Superior temporal gyrus (tissue), 1 donor: ENCODE measurements at regions not wholly inside any gene's neighbourhood (a gene's known extent, or its start where the extent isn't known, plus 50 kb on each side); places are given as distances from the start of the nearest gene placed in this dataset.
"Not testable (repeated sequence)": the region's sequence is repeated elsewhere in the genome, so short reads cannot be mapped to it uniquely, and the experiment has no call there.

Source experiments
- DNase-seq: peaks from one replicate; pipeline ENCODE4 v3.0.0-alpha.2; 2016; ENCODE audit errors: extremely low spot score

DNA sequence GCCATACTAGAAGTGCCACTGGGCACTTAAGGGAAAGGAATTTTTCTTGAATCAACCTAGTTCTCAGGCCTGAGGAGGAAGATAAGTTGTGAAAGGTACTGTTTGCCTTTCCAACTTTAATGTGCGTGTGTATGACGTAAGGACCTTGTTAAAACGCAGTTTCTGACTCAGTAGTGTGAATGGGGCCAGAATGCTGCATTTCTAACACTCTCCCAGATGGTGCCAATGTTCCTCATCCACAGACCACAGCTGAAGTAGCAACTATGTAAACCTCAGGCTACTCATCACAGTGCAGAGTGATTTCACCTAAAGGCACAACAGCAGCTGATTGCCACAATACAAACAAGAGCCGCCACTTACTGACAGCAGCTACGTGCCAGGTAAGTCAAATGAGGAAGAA is 103.6 kb downstream of the OTOL1 start:
- peak; percentile 23 for DNase-seq

DNA sequence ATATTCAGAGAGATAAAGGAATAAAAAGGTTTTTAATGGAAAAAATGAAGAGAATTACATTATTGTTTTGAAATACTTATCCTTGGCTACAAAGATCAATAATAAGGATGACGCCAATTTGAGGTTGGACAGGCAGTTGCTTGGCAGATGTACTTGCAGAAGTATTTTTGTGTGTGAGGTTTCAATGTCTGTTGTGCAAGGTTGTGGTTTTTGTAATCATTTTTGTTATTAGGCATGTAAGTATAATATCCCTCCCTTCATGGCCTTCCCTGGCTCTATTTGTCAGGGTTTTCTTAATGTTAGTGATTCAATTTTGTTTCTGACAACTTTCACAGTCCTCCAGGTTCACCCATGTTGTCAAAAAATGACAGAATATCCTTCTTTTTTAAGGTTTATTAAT is 105.9 kb downstream of the OTOL1 start:
- DNase-seq = no peak

DNA sequence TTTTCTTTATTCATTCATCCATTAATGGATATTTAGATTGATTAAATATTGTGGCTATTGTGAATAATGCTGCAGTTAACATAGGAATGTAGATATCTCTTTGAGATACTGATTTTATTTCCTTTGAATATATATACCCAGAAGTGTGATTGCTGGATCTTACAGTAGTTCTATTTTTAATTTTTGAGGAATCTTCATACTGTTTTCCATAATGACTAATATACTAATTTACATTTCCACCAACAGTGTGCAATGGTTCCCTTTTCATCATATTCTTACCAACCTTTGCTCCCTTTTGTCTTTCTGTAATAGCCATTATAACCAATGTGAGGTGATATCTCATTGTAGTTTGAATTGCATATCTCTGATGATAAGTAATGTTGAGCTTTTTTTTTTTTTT is 106.3 kb downstream of the OTOL1 start:
- no peak for DNase-seq

DNA sequence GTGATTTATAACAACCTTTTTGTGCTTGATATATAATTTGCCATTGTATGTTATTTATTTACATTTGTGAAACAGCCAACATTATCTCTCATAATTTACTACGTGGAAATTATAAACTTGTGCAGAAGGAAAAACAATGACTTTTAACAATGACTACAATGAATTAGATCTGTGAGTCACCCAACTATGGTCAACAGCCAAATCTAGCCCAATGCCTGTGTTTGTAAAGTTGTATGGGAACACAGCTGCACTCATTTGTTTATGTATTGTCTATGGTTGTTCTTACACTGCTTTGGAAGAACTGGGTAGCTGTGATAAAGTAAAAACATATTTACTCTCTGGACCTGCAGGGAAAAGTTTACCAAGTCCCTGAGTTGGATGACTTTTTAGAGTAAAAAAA is 110.4 kb downstream of the OTOL1 start:
- DNase-seq = no peak

DNA sequence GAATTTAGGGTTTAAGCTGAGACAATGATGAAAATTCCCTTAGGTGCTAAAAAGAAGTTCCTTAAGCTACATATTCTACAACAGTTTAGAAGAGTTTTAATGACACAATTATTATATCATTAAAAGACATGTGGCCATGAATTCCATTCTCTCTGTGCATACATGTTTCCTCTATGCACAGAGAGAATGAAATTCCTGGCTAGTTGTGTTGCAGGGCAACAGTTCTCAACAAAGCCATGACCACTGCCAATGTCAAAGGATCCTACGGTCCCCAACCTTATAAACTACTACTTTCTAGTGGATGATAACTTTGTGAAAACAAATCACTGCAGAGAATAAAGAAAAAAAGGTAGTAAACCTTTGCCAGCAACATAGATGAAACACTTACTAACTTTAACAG is 122.7 kb downstream of the OTOL1 start:
- DNase-seq = no peak

DNA sequence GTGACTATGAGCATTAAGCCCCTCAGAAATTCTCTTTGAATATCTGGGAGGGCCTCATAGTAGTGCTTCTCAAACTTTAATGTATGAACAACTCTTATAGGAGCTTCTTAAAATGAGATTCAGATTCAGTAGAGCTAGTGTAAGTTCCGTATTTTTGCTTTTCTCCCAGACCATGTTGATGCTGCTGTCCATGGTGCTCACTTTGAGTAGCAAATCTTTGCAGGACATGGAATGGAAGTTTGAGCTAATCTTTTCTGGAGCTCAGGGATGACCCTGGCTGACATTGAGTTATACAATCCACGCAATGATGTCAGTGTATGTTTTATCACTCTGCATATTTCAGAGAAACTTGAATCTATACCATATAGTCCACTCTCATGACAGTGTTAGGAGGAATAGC is 134.2 kb downstream of the OTOL1 start:
- DNase-seq = no peak

DNA sequence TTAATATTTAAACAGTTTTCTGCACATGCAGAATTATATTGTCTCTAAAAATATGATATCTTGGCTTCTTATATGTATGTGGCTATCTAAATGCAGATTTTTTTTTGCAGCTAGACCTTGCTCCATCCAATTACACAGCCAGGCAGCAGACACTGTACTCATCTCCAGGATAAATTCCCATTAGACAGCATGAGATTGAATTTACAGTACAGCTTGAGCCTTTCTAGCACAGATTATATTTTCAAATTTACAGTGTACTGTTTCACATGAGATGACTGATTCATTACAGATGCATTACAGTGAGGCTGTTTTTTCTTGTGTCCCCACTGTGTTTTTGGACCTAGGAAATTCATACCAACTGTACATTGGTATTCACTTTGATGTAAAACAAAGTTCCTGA is 134.9 kb downstream of the OTOL1 start:
- DNase-seq = no peak

DNA sequence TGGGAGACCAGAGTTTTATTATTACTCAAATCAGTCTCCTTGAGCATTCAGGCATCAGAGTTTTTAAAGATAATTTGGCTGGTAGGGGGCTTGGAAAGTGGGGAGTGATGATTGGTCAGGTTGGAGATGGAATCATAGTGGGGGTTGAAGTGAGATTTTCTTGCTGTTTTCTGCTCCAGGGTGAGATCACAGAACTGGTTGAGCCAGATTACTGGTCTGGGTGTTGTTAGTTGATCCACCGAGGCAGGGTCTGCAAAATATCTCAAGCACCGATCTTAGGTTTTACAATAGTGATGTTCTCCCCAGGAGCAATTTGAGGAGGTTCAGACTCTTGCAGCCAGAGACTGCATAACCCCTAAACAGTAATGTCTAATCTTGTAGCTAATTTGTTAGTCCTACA is 141.0 kb downstream of the OTOL1 start:
- DNase-seq = no peak

DNA sequence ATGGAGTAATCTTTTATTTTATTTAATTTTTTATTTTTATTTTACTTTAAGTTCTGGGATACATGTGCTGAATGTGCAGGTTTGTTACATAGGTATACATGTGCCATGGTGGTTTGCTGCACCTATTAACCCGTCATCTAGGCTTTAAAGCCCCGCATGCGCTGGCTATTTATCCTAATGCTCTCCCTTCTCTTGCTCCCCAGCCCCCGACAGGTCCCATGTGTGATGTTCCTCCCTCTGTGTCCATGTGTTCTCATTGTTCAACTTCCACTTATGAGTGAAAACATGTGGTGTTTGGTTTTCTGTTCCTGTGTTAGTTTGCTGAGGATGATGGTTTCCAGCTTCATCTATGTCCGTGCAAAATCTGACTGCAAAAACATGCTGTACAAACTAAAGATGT is 142.5 kb downstream of the OTOL1 start:
- not testable (repeated sequence) for DNase-seq

DNA sequence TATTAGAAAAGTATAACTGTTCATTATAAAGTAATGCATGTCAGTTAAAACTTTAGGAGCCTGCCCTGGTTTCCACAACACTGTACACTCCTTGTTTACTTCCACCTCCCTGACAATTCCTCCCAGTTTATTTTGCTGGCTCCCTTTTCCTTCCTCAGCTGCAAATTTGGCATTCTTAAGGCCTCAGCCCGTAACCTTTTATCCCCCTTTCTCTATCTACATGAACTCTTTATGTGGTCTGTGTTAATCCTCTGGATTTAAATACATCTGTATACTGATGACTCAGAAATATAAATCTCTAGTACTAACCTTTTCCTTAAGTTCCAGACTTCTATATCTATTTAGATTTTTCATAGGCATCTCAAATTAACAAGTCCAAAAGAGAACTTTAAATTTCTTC is 143.6 kb downstream of the OTOL1 start:
- DNase-seq = no peak

DNA sequence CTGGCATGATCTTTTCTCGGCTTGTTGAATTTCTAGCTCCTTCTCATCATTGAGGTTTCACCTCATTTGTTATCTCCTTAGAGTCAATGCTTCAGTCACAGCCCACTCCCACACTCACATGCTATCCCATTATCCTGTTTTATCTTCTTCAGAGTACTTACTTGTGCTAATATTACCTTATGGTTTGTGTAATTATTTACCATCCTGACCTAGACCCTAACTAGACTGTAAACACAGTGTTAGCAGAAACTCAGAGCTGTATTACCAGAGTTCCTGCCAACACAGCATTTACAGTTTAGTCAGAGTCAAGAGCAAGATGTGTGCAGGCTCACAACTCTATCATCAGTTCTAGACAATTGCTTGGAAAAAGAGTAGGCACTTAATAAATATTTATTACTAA is 144.7 kb downstream of the OTOL1 start:
- DNase-seq = no peak

DNA sequence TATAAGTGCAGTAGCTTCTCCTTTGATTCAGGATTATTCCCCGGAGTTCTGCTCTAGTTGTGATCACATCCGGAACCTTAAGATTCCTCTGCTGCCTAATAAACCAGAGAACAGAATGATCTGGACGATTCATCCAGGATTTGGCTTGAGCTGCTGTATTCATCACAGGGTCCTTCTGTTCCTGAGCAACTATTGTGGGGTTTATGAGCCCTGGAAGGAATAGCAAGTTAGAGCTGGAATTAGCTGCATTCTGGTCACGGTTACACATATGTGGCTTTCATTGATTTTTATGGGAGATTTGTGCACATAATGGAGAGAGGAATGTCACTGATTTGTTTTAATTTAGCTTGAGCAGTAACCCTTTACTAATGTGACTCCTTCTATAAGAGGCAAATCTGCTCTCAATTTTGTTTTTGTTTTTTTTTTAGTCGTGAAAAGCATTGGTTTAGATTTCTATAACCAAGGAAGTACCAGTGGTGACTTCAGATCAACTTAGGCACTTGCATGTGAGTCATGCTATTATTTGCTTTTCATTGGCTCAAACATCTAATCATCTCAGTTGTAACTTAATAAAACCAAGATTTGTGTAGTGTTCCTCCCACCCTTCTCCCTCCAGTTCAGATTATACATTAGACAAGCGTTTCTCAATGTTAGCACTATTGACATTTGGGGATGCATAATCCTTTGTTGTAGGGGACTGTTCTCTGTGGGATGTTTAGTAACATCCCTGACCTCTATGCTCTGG is 148.5 kb downstream of the OTOL1 start:
- DNase-seq = peak; percentile 43

DNA sequence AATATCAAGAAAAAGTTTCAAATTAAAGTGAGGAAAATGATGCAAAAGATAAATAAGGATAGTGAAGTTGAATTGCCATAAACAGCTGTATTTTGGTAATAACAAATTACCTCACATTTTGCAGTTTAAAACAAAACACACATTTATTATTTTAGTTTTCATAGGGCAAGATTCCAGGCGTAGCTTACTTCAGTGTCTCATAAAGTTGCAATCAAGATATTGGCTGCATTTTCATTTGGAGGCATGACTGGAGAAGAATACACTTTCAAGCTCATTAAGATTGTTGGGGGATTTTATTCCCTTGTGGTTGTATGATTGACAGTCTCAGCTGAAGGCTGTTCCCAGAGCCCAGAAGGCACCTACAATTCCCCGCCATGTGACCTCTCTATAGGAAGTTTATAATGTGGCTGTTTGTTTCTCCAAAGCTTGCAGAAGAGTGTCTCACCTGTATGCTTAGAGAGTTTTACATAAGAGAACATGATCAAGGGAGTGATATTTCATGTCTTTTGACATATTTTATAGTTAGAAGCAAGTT is 151.4 kb downstream of the OTOL1 start:
- DNase-seq = no peak

DNA sequence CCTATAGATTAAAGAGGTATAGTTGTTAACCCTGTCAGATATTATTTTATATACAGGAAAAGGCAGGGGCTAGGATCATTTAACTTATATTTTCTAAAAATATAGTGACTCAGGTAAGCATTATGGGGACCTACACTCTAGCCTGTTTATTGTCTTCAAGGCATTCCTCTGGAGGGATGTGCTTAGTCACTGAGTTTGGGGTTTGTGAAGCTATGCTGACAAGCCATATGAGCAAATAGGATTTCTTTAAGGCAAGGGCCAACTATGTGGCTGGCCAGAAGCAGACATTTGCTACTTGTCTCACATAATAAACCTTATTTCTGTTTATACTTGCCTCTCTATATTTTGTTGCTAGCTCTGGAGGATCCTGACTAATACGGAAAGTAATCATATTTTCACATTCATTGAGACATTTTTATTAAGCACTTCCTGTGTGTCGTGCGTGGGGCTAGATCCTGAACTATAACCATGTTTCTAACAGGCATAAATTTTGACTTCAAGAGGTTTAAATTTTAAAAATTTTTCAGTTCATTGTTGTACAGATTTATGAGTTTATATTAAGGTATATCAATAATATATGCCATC is 153.4 kb downstream of the OTOL1 start:
- DNase-seq = no peak

DNA sequence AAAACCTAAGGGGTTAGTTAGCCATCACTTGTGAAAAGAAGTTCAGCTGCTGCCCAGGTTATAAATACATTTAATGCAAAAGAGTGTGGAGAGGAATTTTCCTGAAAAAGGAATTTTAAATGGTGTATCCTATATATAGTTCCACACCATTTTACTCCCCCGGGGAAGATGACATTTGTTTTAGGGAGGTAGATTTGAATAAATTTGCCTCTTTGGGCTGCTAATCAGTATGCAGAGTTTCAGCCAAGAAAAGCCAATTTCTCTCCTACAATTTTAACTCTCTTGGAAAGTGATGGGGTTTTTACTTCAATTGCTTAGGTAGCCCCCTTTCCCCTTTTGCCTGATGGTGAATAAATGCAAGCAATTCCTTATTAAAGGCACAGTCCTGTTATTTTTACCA is 161.2 kb downstream of the OTOL1 start:
- DNase-seq = peak; percentile 35

DNA sequence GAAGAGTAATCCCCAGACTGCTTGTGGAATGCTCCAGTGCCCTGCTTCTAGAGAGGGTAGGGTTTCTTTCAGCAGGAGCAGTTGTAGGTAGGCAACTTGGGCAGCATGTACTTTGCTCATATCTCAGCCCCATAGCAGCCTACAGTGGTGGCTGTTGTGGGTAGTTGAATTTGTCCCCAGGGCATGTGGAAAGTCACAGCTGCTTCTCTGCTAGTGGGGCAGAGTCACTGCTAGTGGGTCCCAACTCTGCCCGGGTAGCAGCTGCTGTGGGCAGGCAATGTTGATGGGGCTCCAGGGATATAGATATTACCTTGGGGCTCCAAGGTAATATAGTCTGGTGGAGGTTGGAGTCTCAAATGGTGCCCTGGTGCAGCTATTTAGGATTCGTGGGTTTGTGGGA is 174.5 kb downstream of the OTOL1 start:
- DNase-seq = no peak

DNA sequence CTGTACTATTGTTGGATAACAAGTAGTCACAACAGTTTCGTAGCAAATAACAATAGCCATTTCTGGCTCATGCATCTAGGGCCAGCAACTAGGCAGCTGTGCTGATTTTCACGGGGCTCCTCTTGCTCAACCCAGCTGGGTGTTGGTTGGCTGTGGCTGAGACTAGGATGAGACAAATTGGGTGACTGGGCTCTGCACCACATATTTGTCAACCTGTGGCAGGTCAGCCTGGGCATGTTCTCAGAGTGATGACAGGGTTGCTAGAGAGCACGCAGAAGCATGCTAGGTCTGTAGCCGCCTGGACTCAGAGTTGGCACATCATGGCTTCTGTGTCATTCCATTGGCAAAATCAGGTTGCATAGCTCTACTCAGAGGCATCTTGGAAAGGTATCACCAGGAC is 175.9 kb downstream of the OTOL1 start:
- DNase-seq = no peak

DNA sequence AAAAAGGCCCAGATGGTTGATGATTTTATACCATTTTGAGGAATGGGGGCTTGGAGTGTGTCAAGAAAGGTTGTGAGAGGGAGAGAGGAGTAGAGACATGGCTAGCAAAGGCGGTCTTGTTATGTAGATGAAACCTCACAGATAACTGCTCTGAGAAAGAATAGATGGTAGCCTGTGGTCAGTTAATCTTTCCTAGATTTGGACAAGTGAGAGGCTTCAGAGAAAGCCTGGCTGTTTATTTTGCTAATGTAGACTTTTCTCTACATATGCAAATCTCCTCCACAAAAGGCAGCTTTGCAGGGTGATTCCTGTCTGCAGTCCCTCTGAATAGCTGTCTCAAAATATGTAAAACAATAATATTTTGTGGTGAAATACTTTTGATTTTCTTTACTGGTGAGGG is 177.3 kb downstream of the OTOL1 start:
- no peak for DNase-seq

DNA sequence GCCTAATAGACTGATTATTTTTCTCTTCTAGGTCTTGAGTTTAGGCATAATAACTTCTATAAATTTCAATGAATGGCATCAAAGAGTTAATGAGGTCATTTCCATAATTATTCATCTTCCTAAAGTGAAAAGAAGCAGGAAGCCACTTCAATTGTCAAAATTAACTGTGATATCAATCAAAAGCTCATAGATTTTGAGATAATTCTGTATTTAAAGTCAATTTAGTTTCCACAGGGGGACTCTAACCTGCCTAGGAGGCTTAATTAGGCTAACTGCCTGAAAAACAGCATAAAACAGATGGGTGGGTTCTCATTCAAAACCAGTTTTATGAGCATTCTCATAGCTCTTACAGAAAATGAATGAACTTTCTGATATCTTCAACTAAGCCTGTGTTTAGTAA is 177.8 kb downstream of the OTOL1 start:
- no peak for DNase-seq

DNA sequence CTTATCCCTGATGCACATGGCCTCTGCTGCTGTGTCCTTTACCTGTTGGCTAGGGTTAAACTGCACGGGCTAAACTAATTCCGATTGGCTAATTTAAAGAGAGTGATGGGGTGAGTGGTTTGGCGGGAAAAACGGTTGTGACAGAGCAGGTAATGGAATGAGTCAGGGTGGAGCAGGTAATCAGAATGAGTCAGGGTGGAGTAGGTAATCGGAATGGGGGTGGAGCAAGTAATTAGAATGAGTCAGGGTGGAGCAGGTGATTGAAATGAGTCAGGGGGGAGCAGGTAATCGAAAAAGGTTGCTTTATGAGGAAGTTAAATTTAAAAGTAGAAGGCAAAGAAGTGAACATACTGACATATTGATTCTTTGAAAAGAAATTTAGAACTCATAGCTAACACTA is 185.2 kb downstream of the OTOL1 start:
- DNase-seq = not testable (repeated sequence)

DNA sequence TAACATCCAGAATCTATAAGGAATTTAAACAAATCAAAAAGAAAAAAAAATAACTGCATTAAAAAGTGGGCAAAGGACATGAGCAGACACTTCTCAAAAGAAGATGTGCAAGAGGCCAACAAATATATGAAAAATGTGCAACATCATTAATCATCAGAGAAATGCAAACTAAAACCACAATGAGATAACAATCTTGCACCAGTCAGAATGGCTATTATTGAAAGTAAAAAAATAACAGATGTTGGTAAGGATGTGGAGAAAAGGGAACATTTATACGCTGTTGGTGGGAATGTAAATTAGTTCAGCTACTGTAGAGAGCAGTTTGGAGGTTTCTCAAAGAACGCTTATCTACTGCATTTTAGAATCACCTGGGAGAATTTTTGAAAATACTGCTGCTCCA is 186.1 kb downstream of the OTOL1 start:
- DNase-seq = no peak

DNA sequence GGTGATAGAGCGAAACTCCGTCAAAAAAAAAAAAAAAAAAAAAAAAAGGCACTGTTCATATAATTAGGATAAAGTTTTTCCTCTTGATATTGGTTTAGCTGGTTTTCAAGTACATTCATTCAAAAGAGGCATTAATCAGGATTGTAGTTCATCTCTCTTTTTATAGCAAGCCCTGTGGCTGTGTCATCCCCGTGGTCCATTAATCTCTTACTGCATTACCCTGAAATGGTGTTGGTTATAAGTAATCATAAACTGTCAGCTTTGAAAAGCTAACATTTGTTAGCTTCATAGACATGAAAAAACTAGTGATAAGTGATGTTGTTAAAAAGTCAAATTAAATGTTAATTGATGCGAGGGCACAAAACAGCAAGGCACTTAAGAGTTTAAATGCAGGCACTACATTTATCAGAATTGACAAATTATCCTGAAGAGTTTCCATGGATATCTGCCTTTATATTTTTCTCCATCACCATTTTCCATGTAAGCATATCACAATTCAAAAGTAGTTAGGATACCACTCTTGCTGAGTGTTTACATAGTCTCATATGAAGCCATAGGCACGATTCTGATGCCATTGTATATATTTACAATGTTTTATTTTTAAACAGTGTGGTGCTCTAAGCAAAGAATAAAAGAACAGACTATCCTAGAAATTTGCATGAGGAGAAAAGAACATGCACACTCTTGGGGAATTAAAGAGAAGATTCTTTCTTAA is 193.1 kb downstream of the OTOL1 start:
- DNase-seq = no peak

DNA sequence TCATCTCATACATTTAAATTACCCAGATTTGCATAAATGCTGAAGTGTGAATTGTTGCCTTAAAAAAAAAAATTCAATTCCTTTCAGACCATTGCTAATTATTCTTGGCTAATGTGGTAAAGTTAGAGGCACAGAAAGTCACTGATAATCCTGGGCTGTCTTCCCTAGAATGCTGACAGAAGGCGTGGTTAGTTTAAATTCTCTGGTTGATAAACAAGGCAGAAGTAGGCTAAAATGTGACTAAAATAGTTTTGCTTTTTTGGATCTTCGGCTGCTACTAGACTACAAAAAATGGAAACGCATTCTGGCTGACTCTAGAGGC is 193.7 kb downstream of the OTOL1 start:
- peak; percentile 67 for DNase-seq
